ENCODE measurements at regions not wholly inside any gene's neighbourhood (a gene's known extent, or its start where the extent isn't known, plus 50 kb on each side); places are given as distances from the start of the nearest gene placed in this dataset.

DNA sequence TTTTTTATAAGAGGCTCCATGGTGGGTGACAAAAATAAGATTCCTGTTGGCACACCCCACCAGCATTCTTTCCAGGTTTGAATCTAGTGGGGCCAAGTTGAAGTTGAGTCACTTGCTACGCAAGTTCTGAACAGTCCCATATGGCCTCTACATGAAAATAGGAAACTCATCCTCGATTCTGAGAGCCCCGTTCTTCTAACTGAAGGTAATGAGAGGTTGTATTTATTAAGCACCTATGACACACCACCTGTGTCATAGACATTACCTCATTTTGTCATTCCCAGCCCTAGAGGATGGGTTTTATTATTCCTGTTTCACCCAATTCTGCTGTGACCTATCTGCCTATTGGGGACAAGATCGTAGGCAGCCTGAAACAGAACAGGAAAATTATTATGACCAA is 131.7 kb downstream of the ACTL7B start:
- no TSS peak for BruUV-seq (replicated peaks)
- Mint-ChIP-seq H3K4me3 (ENCODE audit: low read depth, unreplicated experiment) (no peak overlapping the region), H3K36me3 (ENCODE audit: insufficient read depth, unreplicated experiment) (no peaks in the 10 kb centered on the region), H3K27ac (ENCODE audit: unreplicated experiment) (no peak overlapping the region), H3K4me1 (ENCODE audit: low read depth, unreplicated experiment) (no peaks in the 10 kb centered on the region), H3K9me3 (ENCODE audit: low read depth, unreplicated experiment) (no peaks in the 10 kb centered on the region), H3K27me3 (ENCODE audit: unreplicated experiment) (peaks cover 13% of the 10 kb centered on the region)
- intact Hi-C loops (cut with micrococcal nuclease; ENCODE audit: unreplicated experiment), result no loop called here
- DNase-seq, result no peak
- CTCF ChIA-PET, result no interaction called here
- TF ChIP-seq, protein P1, sequence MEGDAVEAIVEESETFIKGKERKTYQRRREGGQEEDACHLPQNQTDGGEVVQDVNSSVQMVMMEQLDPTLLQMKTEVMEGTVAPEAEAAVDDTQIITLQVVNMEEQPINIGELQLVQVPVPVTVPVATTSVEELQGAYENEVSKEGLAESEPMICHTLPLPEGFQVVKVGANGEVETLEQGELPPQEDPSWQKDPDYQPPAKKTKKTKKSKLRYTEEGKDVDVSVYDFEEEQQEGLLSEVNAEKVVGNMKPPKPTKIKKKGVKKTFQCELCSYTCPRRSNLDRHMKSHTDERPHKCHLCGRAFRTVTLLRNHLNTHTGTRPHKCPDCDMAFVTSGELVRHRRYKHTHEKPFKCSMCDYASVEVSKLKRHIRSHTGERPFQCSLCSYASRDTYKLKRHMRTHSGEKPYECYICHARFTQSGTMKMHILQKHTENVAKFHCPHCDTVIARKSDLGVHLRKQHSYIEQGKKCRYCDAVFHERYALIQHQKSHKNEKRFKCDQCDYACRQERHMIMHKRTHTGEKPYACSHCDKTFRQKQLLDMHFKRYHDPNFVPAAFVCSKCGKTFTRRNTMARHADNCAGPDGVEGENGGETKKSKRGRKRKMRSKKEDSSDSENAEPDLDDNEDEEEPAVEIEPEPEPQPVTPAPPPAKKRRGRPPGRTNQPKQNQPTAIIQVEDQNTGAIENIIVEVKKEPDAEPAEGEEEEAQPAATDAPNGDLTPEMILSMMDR (IDR thresholded peaks at IDR 0.05; ENCODE audit: unreplicated experiment), result no peak

DNA sequence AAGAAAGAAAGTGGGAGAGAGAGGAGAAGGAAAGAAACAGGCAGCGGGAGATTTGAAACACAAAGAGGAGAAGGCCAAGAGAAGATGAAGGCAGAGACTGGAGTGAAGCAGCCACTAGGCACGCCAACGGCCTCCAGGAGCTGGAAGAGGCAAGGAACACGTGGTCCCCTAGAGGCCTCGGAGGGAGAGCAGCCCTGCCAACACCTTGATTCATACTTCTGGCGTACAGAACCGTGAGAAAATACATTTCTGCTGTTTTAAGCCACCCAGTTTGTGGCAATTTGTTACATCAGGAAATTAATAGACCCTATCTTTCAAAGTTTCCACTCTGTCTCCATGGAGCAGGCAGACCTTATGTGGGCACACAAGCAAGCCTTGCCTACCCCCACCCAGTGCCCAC is 133.4 kb downstream of the ACTL7B start:
- Mint-ChIP-seq H3K4me3 (ENCODE audit: low read depth, unreplicated experiment) (no peak overlapping the region), H3K27ac (ENCODE audit: unreplicated experiment) (no peak overlapping the region), H3K9me3 (ENCODE audit: low read depth, unreplicated experiment) (no peaks in the 10 kb centered on the region), H3K27me3 (ENCODE audit: unreplicated experiment) (peaks cover 21% of the 10 kb centered on the region), H3K36me3 (ENCODE audit: insufficient read depth, unreplicated experiment) (no peaks in the 10 kb centered on the region), H3K4me1 (ENCODE audit: low read depth, unreplicated experiment) (no peaks in the 10 kb centered on the region)
- intact Hi-C loops (cut with micrococcal nuclease; ENCODE audit: unreplicated experiment), result no loop called here
- TF ChIP-seq, protein P1 (IDR thresholded peaks at IDR 0.05; ENCODE audit: unreplicated experiment), result no peak
- no peak for DNase-seq
- BruUV-seq (replicated peaks), result no TSS peak
- CTCF ChIA-PET, result no interaction called here

DNA sequence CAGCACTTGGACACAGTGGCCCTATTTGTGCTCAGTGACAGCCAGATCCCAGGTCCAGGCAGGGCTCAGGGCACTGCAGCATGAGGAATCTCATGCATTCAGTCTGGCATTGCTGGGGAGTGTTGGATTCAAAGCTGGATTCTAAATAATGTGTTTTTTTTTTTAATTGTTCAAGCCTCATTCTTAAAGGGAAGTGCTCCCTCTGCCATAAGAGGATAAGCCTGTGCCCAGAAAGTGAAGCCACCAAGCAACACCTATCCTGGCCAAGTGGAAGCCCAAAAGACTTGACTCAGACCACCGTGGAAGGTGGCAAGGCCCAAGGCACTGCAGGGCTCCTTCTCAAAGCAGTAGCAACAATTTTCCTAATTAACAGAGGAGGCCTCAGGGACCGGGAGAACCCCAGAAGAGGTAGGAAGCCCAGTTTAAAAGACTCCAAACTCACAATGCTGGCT is 135.6 kb downstream of the ACTL7B start:
- peaks cover 43% of the 10 kb centered on the region for H3K27me3 Mint-ChIP-seq (ENCODE audit: unreplicated experiment)
- peaks cover 4% of the 10 kb centered on the region for H3K9me3 Mint-ChIP-seq (ENCODE audit: low read depth, unreplicated experiment)
- no TSS peak for BruUV-seq (replicated peaks)
- CTCF ChIA-PET, result no interaction called here
- TF ChIP-seq, protein P1 (IDR thresholded peaks at IDR 0.05; ENCODE audit: unreplicated experiment), result no peak
- H3K27ac Mint-ChIP-seq (ENCODE audit: unreplicated experiment), result no peak overlapping the region
- H3K4me1 Mint-ChIP-seq (ENCODE audit: low read depth, unreplicated experiment), result no peaks in the 10 kb centered on the region
- intact Hi-C loops (cut with micrococcal nuclease; ENCODE audit: unreplicated experiment), result no loop called here
- no peaks in the 10 kb centered on the region for H3K36me3 Mint-ChIP-seq (ENCODE audit: insufficient read depth, unreplicated experiment)
- DNase-seq, result no peak
- no peak overlapping the region for H3K4me3 Mint-ChIP-seq (ENCODE audit: low read depth, unreplicated experiment)

DNA sequence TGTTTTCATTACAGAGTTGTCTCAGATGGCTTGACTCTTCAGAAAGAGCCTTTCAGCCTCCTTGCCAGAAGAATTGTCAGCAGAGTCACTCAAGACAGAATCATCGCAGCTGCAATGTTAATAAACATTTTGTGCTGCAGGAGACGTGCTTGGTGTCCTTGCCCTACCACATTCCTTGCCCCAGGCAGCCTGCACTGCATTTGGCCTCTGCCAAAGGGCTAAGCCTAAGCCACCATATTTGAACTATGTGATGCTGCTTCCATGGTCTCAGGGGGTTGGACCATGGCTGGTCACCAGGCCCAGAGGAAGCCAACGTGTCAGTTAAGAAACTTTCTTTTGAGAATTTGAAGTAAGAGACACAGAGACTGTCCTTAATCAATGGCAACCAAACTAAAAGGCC is 145.4 kb downstream of the ACTL7B start:
- TF ChIP-seq, protein P1 (IDR thresholded peaks at IDR 0.05; ENCODE audit: unreplicated experiment), result no peak
- Mint-ChIP-seq H3K4me3 (ENCODE audit: low read depth, unreplicated experiment) (no peak overlapping the region), H3K36me3 (ENCODE audit: insufficient read depth, unreplicated experiment) (no peaks in the 10 kb centered on the region), H3K27ac (ENCODE audit: unreplicated experiment) (no peak overlapping the region), H3K4me1 (ENCODE audit: low read depth, unreplicated experiment) (no peaks in the 10 kb centered on the region), H3K9me3 (ENCODE audit: low read depth, unreplicated experiment) (peaks cover 6% of the 10 kb centered on the region), H3K27me3 (ENCODE audit: unreplicated experiment) (peaks cover 73% of the 10 kb centered on the region)
- no peak for DNase-seq
- CTCF ChIA-PET, result no interaction called here
- no TSS peak for BruUV-seq (replicated peaks)
- intact Hi-C loops (cut with micrococcal nuclease; ENCODE audit: unreplicated experiment), result no loop called here
